ENCODE measurements at regions not wholly inside any gene's neighbourhood (a gene's known extent, or its start where the extent isn't known, plus 50 kb on each side); places are given as distances from the start of the nearest gene placed in this dataset.

DNA sequence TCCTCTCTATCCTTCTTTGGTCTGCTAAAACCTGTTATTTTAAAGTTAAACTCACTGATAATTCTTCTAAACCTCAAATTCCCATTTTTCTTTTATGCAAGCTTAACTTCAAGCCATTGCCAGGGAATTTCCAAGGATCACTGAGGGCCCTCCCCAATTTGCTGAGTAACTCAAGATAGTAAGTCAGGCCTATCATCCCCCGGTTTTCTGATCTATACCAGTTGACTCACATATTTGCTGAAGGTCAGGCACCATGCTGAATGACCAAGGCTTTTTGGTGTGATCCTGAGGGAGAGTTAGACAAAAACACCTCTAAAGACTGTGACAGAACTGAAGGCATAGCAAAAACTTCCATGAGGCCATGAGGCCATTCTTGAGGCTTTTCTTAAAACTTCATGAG, 1301.9 kb downstream of the PCDH7 start:
- TF ChIP-seq, protein P1, sequence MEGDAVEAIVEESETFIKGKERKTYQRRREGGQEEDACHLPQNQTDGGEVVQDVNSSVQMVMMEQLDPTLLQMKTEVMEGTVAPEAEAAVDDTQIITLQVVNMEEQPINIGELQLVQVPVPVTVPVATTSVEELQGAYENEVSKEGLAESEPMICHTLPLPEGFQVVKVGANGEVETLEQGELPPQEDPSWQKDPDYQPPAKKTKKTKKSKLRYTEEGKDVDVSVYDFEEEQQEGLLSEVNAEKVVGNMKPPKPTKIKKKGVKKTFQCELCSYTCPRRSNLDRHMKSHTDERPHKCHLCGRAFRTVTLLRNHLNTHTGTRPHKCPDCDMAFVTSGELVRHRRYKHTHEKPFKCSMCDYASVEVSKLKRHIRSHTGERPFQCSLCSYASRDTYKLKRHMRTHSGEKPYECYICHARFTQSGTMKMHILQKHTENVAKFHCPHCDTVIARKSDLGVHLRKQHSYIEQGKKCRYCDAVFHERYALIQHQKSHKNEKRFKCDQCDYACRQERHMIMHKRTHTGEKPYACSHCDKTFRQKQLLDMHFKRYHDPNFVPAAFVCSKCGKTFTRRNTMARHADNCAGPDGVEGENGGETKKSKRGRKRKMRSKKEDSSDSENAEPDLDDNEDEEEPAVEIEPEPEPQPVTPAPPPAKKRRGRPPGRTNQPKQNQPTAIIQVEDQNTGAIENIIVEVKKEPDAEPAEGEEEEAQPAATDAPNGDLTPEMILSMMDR (IDR thresholded peaks at IDR 0.05): no peak
- TF ChIP-seq POLR2A (IDR thresholded peaks at IDR 0.05): no peak
